MCF 10A (cell line): ENCODE measurements at regions not wholly inside any gene's neighbourhood (a gene's known extent, or its start where the extent isn't known, plus 50 kb on each side); places are given as distances from the start of the nearest gene placed in this dataset.
"Not testable (repeated sequence)": the region's sequence is repeated elsewhere in the genome, so short reads cannot be mapped to it uniquely, and the experiment has no call there.

ENCODE experiments used
- BruUV-seq: library from RNA; stranded (reverse); fragments of 400-500 nt; replicated peaks from 2 replicates; lab custom pipeline; 2021; lab: Mats Ljungman, UMichigan
- CTCF ChIA-PET: fragments of 300-600 bp; sonication (Branson Sonifier 250); formaldehyde crosslinking; extraction: SDS; loops from one replicate; lab custom pipeline; 2021; ENCODE audit warnings: antibody characterized with exemption, inconsistent platforms; lab: Yijun Ruan, JAX
- POLR2A ChIA-PET: fragments of 300-600, 350-650 bp; sonication (Branson Sonifier 250); formaldehyde crosslinking; extraction: SDS; loops from one replicate; lab custom pipeline; 2020; ENCODE audit warnings: antibody characterized with exemption, inconsistent platforms; lab: Yijun Ruan, JAX
- DNase-seq: peaks from one replicate; pipeline ENCODE4 v3.0.0-alpha.2; 2018; ENCODE audit not compliant: unreplicated experiment
- H3K27ac Mint-ChIP-seq: one replicate; pipeline ENCODE4 v1.8.0; 2022; ENCODE audit warnings: mild to moderate bottlenecking, low read depth, mixed read lengths; ENCODE audit not compliant: unreplicated experiment
- H3K27me3 Mint-ChIP-seq: one replicate; pipeline ENCODE4 v1.8.0; 2022; ENCODE audit warnings: mixed read lengths; ENCODE audit not compliant: insufficient read depth, unreplicated experiment
- H3K36me3 Mint-ChIP-seq: one replicate; pipeline ENCODE4 v1.8.0; 2022; ENCODE audit warnings: mild to moderate bottlenecking, moderate library complexity, mixed read lengths; ENCODE audit not compliant: insufficient read depth, unreplicated experiment
- H3K4me1 Mint-ChIP-seq: one replicate; pipeline ENCODE4 v1.8.0; 2022; ENCODE audit warnings: mixed read lengths; ENCODE audit not compliant: insufficient read depth, unreplicated experiment
- H3K4me3 Mint-ChIP-seq: one replicate; pipeline ENCODE4 v1.8.0; 2022; ENCODE audit warnings: mild to moderate bottlenecking, moderate library complexity, mixed read lengths; ENCODE audit not compliant: unreplicated experiment
- H3K9me3 Mint-ChIP-seq: one replicate; pipeline ENCODE4 v1.8.0; 2022; ENCODE audit warnings: mixed read lengths; ENCODE audit not compliant: unreplicated experiment
- intact Hi-C: fragments of 100-400 bp; cut with micrococcal nuclease; formaldehyde crosslinking; loops from 2 replicates; pipeline ENCODE4 v1.14.1; 2022
- TF ChIP-seq, protein P1 (sequence below): fragments of 200-600 bp; IDR thresholded peaks from one replicate; pipeline ENCODE4 v1.8.0; 2022; ENCODE audit warnings: antibody characterized with exemption, mild to moderate bottlenecking; ENCODE audit not compliant: unreplicated experiment

GRCh38 chr3:63739474-63739873 lies 79.6 kb upstream of the C3orf49 start:
- intact Hi-C loops, result no loop called here
- Mint-ChIP-seq H3K4me3 (no peak overlapping the region), H3K27me3 (peaks cover 19% of the 10 kb centered on the region), H3K27ac (no peak overlapping the region), H3K36me3 (no peaks in the 10 kb centered on the region), H3K4me1 (no peaks in the 10 kb centered on the region), H3K9me3 (no peaks in the 10 kb centered on the region)
- TF ChIP-seq, protein P1, sequence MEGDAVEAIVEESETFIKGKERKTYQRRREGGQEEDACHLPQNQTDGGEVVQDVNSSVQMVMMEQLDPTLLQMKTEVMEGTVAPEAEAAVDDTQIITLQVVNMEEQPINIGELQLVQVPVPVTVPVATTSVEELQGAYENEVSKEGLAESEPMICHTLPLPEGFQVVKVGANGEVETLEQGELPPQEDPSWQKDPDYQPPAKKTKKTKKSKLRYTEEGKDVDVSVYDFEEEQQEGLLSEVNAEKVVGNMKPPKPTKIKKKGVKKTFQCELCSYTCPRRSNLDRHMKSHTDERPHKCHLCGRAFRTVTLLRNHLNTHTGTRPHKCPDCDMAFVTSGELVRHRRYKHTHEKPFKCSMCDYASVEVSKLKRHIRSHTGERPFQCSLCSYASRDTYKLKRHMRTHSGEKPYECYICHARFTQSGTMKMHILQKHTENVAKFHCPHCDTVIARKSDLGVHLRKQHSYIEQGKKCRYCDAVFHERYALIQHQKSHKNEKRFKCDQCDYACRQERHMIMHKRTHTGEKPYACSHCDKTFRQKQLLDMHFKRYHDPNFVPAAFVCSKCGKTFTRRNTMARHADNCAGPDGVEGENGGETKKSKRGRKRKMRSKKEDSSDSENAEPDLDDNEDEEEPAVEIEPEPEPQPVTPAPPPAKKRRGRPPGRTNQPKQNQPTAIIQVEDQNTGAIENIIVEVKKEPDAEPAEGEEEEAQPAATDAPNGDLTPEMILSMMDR, result no peak
- DNase-seq, result no peak
- CTCF ChIA-PET, result no interaction called here
- POLR2A ChIA-PET, result no interaction called here
- BruUV-seq, result no TSS peak

DNA sequence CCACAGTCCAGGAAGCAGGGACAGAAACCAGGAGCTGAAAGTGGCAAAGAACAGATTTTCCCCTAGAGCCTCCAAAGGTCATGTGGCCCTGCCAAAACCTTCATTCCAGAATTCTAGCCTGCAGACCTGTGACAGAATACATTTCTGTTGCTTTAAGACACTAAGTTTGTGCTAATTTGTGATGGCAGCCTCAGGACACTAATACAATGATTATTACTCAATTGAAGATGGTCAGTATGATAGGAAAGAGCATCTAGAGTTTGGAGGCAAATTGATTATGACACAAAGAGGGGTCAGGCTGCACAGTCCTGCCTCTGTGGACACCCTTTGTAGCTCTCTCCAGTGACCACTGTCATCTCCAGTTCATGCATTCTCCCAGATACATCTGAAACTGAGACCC lies 79.0 kb upstream of the C3orf49 start:
- no peak for DNase-seq
- POLR2A ChIA-PET, result no interaction called here
- no peak overlapping the region for H3K4me3 Mint-ChIP-seq
- H3K27ac Mint-ChIP-seq, result no peak overlapping the region
- no TSS peak for BruUV-seq
- no peaks in the 10 kb centered on the region for H3K4me1 Mint-ChIP-seq
- H3K36me3 Mint-ChIP-seq, result no peaks in the 10 kb centered on the region
- intact Hi-C loops, result no loop called here
- no peaks in the 10 kb centered on the region for H3K9me3 Mint-ChIP-seq
- CTCF ChIA-PET, result interaction anchor here (0.6 kb wide), 1 partner anchor 76 kb away, joined by 4 read pairs; no protein-coding TSS in a partner anchor
- TF ChIP-seq, protein P1, result no peak
- H3K27me3 Mint-ChIP-seq, result peaks cover 19% of the 10 kb centered on the region

GRCh38 chr3:63744693-63745092 lies 74.4 kb upstream of the C3orf49 start:
- H3K4me1 Mint-ChIP-seq, CTCF ChIA-PET: not testable (repeated sequence)
- peaks cover 19% of the 10 kb centered on the region for H3K27me3 Mint-ChIP-seq

DNA sequence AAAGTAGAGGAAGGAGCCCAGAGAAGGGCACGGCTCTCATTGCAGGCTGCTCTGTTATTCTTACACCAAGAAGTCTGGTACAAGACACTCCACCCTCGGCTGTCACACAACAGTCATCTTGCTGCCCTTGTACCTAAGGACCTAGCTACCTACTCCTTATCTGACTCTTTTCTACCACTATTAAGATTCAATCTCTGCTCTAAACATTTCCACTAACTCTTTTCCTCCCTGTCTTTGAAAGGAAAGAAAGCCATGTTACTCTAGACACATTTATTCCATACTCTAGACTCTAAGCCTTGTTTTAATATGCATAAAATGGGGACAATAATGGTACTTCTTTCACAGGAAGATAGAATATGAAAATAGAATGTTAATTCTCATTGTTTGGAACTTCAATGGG lies 73.3 kb upstream of the C3orf49 start:
- TF ChIP-seq, protein P1, result no peak
- H3K9me3 Mint-ChIP-seq, result peaks cover 6% of the 10 kb centered on the region
- POLR2A ChIA-PET, result no interaction called here
- no peaks in the 10 kb centered on the region for H3K4me1 Mint-ChIP-seq
- no peaks in the 10 kb centered on the region for H3K36me3 Mint-ChIP-seq
- no peak overlapping the region for H3K4me3 Mint-ChIP-seq
- BruUV-seq, result no TSS peak
- H3K27me3 Mint-ChIP-seq, result peaks cover 13% of the 10 kb centered on the region
- no peak for DNase-seq
- intact Hi-C loops, result no loop called here
- CTCF ChIA-PET, result interaction anchor here (0.6 kb wide), 1 partner anchor 72 kb away, joined by 3 read pairs; no protein-coding TSS in a partner anchor
- H3K27ac Mint-ChIP-seq, result no peak overlapping the region

More at GRCh38 chr3:63744693-63745092, 74.4 kb upstream of the C3orf49 start:
- H3K36me3 Mint-ChIP-seq, H3K9me3 Mint-ChIP-seq, H3K27ac Mint-ChIP-seq, BruUV-seq, DNase-seq, POLR2A ChIA-PET, intact Hi-C loops, H3K4me3 Mint-ChIP-seq: not testable (repeated sequence)

DNA sequence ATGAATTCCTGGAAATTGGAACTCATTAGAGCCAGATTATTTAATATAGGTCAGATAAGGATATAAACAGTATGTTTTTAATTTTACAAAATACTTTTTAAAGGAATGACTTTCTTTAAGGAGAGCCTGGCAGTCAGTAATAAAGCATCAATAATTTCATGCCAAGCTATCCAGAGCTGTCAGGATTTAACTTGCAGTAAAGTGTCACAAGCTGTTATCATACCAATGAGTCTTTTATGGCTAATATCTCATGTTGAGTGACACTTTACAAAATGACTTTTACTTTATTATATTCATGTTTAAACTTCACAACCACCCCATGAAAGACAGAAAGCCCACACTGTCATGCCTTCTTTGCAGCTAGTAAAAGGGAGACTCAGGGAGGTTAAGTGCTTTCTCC lies 72.9 kb upstream of the C3orf49 start:
- Mint-ChIP-seq H3K4me3 (no peak overlapping the region), H3K36me3 (no peaks in the 10 kb centered on the region)

More for the DNA sequence above, 72.9 kb upstream of the C3orf49 start:
- POLR2A ChIA-PET, result no interaction called here
- intact Hi-C loops, result no loop called here
- CTCF ChIA-PET, result interaction anchor here (0.6 kb wide), 1 partner anchor 72 kb away, joined by 3 read pairs; no protein-coding TSS in a partner anchor
- Mint-ChIP-seq H3K27me3 (peaks cover 9% of the 10 kb centered on the region), H3K4me1 (no peaks in the 10 kb centered on the region), H3K27ac (no peak overlapping the region), H3K9me3 (peaks cover 6% of the 10 kb centered on the region)
- TF ChIP-seq, protein P1, result no peak
- no TSS peak for BruUV-seq
- DNase-seq, result no peak
